GM21717 (cell line): ENCODE measurements at regions not wholly inside any gene's neighbourhood (a gene's known extent, or its start where the extent isn't known, plus 50 kb on each side); places are given as distances from the start of the nearest gene placed in this dataset.

ENCODE experiments used
- ATAC-seq: cut with Tn5 transposase; IDR thresholded peaks from one replicate; pipeline ENCODE4 v1.9.1; 2021; ENCODE audit warnings: mild to moderate bottlenecking, moderate library complexity; ENCODE audit not compliant: unreplicated experiment

GRCh38 chr13:76148926-76149325 lies 512.8 kb downstream of the LMO7 start:
- ATAC-seq = no peak

- no peak for ATAC-seq
These were observed 512.2 kb downstream of the LMO7 start for GRCh38 chr13:76148374-76148773.

DNA sequence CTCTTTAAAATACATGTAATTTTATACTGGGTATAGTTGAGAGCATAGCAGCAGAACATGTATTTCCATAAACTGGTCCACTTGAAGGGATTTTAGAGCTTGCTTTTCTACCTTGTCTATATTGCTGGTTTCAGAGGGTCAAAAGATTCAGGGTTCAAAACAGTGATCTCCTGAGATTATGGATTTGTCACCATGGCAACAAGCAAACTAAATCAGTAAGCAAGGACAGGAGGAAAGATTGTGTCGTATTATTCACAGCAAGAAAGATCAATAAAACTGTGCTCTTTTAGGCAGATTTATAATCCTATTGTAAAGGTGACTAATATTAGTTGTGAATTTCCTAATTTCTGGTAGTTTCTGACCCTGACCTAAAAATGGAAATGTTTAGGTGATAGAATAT lies 496.4 kb downstream of the LMO7 start:
- no peak for ATAC-seq

GRCh38 chr13:76131551-76131950 lies 495.4 kb downstream of the LMO7 start:
- ATAC-seq = no peak

DNA sequence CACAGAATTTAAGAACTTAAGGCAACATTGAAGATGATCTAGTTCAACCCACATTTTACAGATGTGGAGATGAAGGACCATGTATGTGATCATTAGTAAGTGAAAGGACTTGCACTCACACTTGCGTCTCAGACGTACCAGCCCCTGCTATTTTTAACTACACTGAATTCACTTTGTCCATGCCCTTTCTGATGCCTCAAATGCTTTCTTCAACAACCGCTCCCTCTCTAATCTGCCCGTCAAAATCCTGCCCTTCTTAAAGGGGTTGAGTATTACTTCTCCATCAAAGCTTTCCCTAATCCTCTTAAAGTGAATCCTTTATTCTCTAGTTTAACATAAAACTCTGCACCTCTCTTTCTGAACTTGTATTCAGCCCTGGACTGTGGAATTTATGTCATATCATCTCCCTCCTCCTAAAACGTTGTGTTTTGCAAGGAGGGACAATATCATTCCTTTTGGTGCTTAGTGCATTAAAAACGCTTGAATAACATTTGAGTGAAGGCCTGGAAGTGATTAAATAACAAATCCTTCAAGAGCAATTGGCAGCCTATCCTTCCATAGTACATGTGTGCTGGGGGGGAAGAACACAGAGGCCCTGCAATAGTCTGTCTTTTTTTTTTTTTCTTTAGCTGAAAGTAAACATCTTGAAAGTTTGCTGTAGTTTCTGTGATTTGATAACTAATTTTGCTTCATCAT lies 493.3 kb downstream of the LMO7 start:
- ATAC-seq = no peak

DNA sequence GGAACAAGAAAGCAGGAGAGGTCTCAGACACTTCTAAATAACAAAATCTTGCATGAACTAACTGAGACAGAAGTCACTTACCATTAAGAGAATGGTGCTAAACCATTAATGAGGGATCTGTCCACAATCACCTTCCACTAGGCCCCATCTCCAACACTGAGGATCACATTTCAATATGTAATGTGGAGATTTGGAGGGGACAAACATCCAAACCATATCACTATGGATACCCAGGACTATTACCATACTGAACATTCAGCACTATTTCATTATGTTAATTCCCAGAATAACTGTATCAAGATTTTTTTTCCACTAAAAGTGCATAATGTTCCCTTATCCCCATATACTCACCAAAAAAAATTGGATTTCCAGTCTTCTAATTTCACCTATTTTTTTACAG lies 491.8 kb downstream of the LMO7 start:
- ATAC-seq = no peak

DNA sequence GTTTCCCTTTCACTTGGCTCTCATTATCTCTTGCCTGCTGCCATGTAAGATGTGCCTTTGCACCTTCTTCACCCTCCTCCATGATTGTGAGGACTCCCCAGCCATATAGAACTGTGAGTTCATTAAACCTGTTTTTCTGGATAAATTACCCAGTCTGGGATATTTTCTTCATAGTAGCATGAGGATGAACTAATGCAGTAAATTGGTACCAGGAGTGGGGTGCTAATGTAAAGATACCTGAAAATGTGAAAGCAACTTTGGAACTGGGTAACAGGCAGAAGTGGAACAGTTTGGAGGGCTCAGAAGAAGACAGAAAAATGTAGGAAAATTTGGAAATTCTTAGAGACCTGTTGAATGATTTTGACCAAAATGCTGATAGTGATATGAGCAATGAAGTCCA lies 487.4 kb downstream of the LMO7 start:
- no peak for ATAC-seq

DNA sequence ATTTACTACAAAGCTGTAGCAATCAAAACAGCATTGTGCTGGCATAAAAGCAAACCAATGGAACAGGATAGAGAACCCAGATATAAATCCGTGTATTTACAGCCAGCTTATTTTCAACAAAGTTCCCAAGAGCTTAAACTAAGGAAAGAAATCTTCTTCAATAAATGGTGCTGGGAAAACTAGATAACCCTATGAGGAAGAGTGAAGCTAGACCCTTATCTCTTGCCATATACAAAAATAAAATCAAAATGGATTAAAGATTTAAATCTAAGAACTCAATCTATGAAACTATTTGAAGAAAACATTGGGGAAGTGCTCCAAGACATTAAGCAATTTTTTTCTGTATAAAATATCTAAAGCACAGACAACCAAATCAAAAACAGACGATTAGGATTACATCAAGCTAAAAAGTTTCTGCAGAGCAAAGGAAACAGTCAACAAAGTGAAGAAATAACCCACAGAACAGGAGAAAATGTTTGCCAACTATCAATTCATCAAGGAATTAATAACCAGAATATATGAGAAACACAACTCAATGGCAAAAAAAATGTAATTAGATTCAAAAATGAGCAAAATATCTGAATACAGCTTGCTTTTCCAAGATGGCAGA lies 480.7 kb downstream of the LMO7 start:
- ATAC-seq = no peak

DNA sequence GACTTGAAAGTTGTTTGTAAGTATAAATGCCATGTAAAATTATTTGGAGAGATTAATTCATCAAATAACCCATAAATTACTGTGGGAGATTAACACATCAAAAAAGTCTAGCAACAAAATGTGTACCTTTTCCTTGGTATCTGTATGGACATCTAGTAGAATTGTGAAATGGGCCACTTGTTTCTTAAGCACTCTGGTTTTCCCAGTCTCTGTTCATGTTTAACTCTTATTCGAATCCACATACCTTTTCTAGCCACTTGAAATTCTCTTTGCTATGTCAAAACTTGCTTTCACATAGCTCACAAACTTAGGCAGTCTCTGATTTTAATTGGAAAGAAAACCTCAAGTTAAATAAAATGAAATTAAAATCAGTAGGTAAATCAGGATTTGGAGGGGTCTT lies 470.6 kb downstream of the LMO7 start:
- ATAC-seq = no peak

DNA sequence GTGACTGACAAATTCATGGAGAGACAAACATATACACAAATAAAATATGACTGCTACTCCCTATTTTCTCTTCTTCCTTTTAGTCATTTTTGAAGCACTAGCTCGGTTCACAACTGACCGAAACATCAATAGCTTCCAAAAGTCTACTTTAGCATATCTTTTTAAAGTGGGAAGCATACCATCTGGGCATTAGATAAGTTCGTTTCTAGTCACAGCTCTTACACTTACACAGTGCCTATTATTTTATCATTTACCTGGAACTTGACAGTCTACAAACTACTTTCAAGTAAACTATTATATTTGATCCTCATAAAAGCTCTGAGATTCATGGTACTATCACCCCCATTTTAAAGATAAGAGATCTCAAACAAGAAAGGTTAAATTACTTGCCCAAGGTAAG lies 458.5 kb downstream of the LMO7 start:
- ATAC-seq = no peak

GRCh38 chr13:76091076-76091475 lies 454.9 kb downstream of the LMO7 start:
- no peak for ATAC-seq

DNA sequence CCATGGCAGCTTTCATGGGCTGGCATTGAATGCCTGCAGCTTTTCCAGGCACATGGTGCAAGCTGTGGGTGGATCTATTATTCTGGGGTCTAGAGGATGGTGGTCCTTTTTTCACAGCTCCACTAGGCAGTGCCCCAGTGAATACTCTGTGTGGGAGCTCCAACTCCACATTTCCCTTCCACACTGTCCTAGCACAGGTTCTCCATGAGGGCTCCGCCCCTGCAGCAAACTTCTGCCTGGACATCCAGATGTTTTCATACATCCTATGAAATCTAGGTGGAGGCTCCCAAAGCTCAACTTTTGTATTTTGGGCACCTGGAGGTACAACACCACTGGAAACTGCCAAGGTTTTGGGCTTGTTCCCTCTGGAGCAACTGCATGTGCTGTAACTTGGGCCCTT lies 450.6 kb downstream of the LMO7 start:
- no peak for ATAC-seq

- no peak for ATAC-seq
These were observed 431.7 kb downstream of the LMO7 start for GRCh38 chr13:76067850-76068249.

- no peak for ATAC-seq
These were observed 417.1 kb downstream of the LMO7 start for GRCh38 chr13:76053181-76053580.

DNA sequence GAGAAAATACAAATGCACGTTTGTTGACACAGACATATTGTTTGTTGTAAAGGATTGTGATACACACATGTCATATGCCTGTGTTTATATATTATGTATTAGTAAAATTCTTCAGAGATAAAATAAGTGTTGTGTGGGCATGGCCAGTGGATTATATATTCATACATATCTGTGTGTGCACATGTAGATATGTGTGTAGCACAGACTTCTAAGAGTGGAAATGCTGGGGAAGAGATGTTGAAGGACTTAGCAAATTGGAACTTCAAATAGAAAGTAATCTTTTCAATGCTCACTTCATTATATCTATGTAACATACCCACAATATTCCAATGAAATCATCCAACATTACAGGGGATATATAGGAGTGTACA lies 413.2 kb downstream of the LMO7 start:
- no peak for ATAC-seq

DNA sequence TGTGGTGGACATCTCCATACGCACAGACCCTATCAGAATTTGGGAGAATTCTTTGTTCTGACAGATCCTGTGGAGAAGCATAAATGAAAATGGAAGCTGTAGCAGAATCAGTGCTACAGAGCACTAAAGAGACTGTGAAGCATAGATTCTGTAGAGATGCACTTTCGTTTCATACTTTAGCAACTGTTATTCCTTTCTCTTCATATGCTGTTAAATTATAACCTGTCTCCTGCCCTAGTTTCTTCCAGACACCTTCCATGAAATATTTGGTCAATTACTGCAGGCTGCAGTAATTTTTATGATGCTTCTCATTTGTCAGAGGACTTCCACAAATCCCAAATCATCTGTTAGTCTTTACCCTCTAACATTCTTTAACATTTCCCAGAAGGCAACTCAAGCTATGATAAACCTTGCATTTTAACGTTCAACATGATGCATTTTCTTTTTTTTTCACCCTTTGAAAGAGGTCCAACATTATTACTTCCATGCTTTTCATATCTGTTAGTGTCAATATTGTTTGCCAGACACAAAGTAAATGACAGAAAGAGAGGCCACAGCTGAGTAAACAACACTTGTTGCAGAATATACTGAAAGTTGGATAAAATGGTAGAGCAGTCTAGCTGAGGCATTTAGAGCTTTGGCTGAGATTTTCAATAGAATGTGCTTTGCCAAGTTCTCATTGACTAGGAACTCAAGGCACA lies 412.7 kb downstream of the LMO7 start:
- ATAC-seq = no peak

DNA sequence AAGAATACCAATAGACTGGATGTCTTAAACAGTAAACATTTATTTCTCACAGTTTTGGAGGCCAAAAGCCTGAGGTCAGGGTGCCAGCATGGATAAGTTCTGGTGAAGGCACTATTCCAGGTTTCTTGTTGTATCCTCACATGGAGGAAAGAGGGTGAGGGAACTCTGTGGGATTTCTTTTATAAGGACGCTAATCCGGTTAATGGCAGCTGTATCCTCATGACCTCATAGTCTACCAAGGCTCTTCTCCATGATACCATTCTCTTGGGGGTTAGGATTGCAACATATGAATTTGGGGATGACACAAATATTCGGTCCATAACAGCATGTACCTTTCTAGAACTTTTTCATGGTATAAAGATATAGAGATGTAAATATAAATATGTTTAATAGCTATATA lies 412.0 kb downstream of the LMO7 start:
- ATAC-seq = no peak

- ATAC-seq = no peak
These were observed 407.7 kb downstream of the LMO7 start for GRCh38 chr13:76043874-76044273.

GRCh38 chr13:76038920-76039716 lies 403.0 kb downstream of the LMO7 start:
- no peak for ATAC-seq

DNA sequence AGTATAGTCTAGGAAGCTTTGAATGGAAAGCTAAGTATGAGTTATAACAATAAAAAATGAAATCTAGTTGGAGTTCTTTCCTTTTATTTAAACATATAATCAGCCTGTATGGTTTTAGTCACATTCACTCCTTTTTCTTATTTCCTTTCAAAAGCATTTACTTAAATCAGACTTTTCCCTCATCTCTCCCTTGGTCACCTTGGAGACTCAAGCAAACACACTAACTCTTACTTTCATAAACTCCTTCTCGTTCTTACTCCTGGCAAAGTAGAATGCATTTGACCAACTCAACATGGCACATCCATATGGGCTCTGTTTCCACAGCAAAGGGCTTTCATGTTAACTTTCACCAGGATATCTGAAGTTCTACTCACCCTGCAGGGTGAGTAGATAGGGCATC lies 400.0 kb downstream of the LMO7 start:
- ATAC-seq = no peak

- no peak for ATAC-seq
These were observed 399.6 kb downstream of the LMO7 start for GRCh38 chr13:76035711-76036110.

- ATAC-seq = no peak
These were observed 393.6 kb downstream of the LMO7 start for GRCh38 chr13:76029706-76030105.
